NCI-H2227 treated with DMSO at 0.1 percent for 48 hours (cell line): ENCODE measurements at regions not wholly inside any gene's neighbourhood (a gene's known extent, or its start where the extent isn't known, plus 50 kb on each side); places are given as distances from the start of the nearest gene placed in this dataset.

Source experiments
- DNase-seq: peaks from one replicate; lab custom pipeline; 2025; lab: John Stamatoyannopoulos, UW

DNA sequence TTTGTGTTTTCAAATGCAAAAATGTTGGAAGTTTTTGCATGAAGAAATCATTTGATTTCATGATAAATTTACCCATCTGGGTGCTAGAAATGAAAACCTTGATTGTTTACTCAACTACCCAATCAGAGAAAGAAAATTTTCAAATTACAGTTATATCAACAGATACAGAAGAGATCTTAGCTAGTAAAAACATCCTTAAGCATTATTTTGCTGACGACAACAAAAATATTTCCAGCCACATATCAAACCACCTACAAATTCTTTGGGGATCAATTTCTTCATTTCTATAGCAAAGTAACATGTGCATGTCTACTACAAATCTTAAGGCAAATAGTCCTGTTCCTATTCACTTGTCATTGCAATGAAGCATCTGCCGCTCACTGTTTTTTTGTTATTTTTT is 530.3 kb downstream of the ZIC1 start:
- DNase-seq, result no peak

DNA sequence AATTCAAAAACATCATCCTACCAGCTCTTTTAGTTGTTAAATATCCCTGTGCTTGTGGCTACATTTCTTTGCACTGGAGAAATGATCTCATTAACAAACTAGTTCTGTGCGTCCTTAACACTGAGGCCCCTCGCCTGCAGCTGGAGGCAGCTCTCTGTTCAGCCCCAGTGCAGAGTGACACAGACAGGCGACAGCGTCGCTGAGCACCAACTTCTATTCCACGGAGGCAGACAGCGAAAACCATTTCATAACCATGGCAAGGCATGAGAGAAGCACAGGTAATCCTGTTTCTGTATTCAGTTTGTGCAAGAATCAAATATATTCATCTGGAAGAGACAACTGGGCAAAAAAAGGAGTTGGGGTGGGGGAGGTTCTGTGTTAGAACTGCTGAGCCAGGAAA is 530.7 kb downstream of the ZIC1 start:
- no peak for DNase-seq

DNA sequence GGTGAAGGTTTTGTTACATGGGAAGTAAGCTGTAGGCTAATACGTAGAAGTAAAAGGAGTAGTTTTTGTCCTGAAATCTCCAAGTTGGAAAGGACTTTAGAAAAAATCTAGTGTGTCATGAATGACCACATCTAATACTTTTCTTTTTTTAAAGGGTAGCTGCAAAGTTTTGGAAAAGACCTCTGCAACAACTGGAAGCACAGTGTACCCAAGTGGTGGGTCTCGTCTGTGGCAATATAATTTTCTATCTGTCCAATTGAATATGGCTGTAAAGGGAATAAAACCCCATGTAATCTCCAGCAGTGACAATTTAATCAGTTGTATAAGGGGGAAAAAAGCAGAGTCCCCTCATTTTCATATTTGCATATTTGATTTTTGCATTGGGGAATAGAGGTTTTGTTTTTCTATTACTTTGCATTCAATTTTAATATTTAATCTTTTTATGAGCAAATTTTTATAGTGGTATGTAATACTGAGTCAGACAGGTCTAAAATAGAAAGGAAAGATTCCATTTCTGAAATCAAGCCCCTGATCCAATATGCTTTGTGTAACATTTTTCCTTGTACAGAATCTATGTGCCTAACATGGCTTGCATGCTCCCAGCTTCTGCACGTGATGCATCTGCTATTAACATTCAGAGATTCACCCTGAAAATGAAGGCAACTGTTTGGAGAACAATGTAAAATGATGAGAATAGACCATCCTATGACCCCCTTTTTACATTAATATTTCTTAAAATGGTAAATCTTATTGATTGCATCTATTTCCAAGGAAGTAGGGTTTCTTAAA is 531.4 kb downstream of the ZIC1 start:
- DNase-seq, result no peak

GRCh38 chr3:147941969-147942368 is 532.8 kb downstream of the ZIC1 start:
- no peak for DNase-seq

DNA sequence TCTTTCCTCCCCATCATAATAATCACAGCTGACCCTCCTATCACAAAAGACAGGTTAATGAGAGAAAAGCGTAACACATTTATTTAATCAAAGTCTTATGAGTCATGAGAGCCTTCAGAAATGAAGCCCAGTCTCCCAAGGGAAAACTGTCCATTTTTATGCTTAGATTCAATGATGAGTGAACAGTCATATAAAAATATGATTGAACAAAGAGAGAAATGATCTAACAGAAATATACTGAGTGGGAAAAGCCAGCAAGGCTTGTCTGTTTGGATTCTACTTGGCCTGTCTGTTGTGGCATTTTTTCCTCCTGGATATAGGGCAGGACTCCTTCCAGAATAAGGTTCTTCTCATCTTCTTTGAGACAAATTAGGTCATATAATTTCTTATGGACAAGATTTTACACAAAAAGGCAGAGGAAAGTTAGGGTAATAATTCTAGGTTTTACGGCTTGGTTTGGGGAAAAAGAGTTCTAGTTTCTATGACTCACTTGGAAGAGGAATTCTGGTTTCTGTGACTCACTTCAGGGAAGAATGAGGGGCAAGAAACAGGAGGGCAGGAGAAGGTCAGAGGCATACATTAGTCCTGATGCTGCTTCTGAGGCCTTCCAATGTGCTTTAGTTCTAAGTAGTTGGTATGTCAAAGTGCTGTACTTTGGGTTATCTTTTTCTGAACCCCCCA is 534.2 kb downstream of the ZIC1 start:
- no peak for DNase-seq

GRCh38 chr3:147945968-147946519 is 536.9 kb downstream of the ZIC1 start:
- DNase-seq, result no peak

GRCh38 chr3:147956615-147957014 is 547.5 kb downstream of the ZIC1 start:
- DNase-seq, result no peak

DNA sequence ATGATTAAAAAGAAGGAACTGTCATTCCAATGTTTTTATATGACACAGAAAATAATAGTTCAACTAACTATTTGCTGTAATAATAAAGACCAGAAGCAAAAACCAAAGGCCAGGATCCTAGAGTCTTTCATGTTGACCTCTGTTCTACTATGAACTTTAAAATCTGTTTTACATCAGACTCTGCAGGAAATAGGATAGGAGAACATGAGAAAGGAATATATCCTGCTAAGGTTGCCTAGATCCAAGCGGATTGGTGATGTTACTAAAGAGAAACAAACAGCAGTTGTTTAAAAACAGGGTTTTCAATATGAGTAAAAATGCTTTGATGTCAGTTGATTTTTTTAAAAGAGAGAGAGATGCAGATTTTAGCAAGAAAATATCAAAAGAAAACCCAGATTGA is 549.6 kb downstream of the ZIC1 start:
- no peak for DNase-seq

DNA sequence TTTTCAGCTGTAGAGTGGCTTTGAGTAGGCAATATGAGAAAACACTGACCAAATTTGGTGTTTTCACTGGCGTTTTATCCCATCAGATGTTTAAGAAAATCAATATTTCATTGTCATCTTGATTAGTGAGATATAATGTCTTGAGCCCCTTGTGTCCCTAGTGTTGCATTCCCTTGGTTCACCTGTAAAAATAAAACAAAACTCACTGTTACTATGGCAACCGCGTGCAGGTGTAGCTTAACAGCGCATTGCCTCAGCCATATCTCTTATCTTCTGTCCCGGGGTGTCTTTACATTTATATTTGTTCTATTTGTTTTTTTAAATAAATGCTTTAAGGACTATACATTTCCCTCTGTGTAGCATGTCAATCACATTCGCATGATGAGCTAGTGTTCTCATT is 551.6 kb downstream of the ZIC1 start:
- no peak for DNase-seq

- DNase-seq, result no peak
These were observed 553.4 kb downstream of the ZIC1 start for GRCh38 chr3:147962408-147963164.

- DNase-seq, result no peak
These were observed 554.5 kb downstream of the ZIC1 start for GRCh38 chr3:147963711-147964110.

DNA sequence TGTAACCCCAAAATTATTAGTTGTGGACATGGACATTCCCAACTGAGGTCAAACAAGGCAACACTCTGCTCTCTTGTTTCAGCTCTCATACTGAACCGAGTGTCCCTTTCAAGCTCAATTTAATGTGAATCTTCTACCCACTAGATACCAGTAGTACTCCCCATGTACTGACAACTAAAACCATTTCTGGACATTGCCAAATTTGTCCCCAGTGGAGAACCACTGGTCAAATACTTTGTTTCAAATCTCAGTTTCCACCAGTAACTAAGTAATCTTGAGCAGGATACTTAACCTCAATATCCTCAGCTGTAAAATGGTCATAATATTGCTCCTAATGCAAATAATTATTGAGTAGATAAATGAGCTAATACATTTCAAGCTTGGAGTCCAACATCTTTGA is 566.0 kb downstream of the ZIC1 start:
- no peak for DNase-seq

- DNase-seq, result no peak
These were observed 567.8 kb downstream of the ZIC1 start for GRCh38 chr3:147977001-147977400.

DNA sequence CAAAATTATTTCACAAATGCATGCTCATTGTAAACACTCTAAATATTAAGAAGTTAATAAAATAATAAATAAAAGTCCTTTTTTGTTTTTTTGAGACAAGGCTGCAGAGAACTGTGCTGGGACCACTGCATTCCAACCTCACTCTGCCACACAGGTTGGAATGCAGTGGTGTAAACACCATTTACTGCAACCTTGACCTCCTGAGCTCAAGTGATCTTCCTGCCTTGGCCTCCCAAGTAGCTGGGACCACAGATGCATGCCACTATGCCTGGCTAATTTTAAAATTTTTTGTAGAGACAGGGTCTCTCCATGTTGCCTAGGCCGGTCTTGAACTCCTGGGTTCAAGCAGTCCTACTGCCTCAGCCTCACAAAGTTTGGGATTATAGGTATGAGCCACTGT is 578.4 kb downstream of the ZIC1 start:
- DNase-seq, result no peak

- DNase-seq, result no peak
These were observed 580.2 kb downstream of the ZIC1 start for GRCh38 chr3:147989344-147989743.

DNA sequence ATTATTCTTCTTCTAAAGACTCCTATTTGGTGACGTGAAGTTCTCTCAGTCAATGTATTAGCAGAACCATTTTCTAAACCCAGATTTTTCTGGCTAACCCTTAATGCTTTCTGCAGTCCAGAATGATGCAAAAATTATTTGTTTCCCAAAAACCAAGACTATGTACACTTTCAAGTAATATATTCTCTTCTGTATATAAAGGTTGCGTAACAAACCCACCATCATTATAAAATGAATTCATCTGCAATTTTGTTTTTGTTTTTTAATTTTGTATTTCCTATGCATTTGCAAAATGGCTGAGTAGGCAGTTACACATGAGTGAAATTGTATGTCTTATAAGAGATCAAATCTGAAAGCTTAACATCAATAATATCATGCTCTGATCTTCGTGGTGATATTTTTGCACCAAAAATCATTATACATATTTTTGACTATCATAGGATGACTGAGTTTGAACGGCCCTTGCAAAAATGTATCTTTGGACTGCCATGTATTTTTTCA is 593.6 kb downstream of the ZIC1 start:
- no peak for DNase-seq

- no peak for DNase-seq
These were observed 595.2 kb downstream of the ZIC1 start for GRCh38 chr3:148004331-148004730.

DNA sequence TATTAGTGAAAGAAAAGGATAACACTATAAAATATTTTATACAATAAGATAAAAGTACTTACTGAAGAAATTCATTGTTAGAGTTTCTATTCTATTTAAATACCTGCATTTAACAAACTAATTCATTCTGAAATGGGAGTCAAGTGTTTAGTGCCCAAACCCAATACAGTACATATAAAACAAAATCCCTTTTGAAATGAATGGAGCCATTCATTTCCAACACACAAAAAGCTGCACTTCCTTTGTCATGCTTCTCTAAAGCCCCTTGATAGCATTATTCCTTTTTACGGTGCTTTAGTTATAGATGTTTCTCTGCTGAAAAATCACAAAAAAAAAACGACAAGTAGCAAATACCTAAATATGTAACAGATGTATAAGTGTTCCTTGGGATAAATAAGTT is 596.3 kb downstream of the ZIC1 start:
- no peak for DNase-seq

GRCh38 chr3:148006508-148006907 is 597.3 kb downstream of the ZIC1 start:
- no peak for DNase-seq

DNA sequence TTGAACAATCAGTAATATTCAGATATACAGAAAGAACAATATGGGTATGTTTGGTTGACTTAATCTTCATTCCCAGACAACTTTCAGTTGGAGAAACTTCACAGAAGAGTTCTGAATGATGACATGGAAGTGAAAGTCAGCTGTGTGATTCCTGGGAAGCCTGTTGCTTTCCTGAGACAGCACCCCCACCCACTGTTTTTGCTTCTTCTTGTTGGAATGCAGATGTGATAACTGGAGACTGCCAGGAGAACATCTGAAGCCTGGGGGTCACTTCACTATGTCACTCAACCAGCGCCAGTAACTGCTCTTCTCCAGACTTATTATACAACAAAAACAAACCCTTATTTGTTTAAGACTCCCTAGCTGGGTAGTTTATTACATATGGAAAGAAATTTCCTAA is 599.4 kb downstream of the ZIC1 start:
- no peak for DNase-seq

- DNase-seq, result no peak
These were observed 611.7 kb downstream of the ZIC1 start for GRCh38 chr3:148020861-148021260.

DNA sequence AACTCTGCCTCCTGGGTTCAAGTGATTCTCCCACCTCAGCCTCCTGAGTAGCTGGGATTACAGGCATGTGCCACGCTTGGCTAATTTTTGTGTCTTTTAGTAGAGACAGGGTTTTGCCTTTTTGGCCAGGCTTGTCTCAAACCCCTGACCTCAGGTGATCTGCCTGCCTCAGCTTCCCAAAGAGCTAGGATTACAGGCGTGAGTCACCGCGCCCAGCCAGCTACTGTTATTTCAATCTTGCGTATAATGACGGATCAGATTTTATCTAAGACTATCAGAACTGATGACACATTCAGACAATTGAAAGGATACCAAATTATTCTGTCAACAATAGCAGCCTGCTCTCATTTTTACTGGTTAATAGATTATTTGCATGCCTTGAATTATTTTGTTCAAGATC is 612.2 kb downstream of the ZIC1 start:
- no peak for DNase-seq

DNA sequence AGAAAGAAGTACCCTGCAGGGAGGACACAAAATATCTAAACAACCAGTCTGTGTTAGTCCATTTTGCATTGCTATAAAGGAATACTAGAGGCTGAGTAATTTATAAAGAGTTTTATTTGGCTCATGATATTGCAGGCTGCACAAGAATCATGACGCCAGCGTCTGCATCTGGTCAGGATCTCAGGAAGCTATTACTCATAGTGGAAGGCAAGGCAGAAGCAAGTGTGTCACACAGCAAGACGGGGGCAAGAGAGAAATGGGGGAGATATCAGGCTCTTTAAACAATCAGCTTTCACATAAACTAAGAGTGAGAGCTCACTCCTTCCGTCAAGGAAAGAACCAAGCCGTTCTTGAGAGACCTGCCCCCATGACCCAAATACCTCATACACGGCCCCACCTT is 614.8 kb downstream of the ZIC1 start:
- DNase-seq, result no peak
